NB4 (cell line): ENCODE measurements at regions not wholly inside any gene's neighbourhood (a gene's known extent, or its start where the extent isn't known, plus 50 kb on each side); places are given as distances from the start of the nearest gene placed in this dataset.

ENCODE experiments used
- POLR2A ChIP-seq: IDR thresholded peaks from 2 replicates; pipeline ENCODE4 v1.6.1; 2011; ENCODE audit warnings: mild to moderate bottlenecking; ENCODE audit not compliant: insufficient read length; ENCODE audit errors: extremely low read depth
- TF ChIP-seq, protein P1 (sequence below): IDR thresholded peaks from one replicate; pipeline ENCODE4 v1.5.1; 2012; ENCODE audit warnings: low read depth, low read length

- TF ChIP-seq, protein P1, sequence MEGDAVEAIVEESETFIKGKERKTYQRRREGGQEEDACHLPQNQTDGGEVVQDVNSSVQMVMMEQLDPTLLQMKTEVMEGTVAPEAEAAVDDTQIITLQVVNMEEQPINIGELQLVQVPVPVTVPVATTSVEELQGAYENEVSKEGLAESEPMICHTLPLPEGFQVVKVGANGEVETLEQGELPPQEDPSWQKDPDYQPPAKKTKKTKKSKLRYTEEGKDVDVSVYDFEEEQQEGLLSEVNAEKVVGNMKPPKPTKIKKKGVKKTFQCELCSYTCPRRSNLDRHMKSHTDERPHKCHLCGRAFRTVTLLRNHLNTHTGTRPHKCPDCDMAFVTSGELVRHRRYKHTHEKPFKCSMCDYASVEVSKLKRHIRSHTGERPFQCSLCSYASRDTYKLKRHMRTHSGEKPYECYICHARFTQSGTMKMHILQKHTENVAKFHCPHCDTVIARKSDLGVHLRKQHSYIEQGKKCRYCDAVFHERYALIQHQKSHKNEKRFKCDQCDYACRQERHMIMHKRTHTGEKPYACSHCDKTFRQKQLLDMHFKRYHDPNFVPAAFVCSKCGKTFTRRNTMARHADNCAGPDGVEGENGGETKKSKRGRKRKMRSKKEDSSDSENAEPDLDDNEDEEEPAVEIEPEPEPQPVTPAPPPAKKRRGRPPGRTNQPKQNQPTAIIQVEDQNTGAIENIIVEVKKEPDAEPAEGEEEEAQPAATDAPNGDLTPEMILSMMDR, result no peak
- no peak for TF ChIP-seq POLR2A
Measured at GRCh38 chr11:81899156-81899555, 834.5 kb downstream of the FAM181B start.
